ENCODE measurements at regions not wholly inside any gene's neighbourhood (a gene's known extent, or its start where the extent isn't known, plus 50 kb on each side); places are given as distances from the start of the nearest gene placed in this dataset.

DNA sequence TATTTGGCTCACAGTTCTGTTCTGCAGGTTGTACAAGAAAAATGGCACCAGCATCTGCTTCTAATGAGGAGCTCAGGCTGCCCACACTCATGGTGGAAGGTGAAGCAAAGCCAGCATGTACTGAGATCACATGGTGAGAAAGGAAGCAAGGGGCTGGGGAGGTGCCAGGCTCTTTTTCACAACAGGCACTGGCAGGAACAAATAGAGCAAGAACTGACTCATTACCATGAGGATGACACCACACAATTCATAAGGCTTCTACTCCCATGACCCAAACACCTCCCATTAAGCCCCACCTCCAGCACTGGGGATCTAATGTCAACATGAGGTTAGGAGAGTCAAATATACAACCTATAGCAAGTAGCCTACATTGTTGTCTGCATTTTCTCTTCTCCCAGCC is 522.6 kb downstream of the RFC3 start:
- no peaks in the 10 kb centered on the region for H3K36me3 ChIP-seq
- no peak for DNase-seq
- H3K4me3 ChIP-seq: no peak overlapping the region
- intact Hi-C loops (cut with DNase I): no loop called here
- no peaks in the 10 kb centered on the region for H3K9me3 ChIP-seq
- H3K27me3 ChIP-seq: no peaks in the 10 kb centered on the region
- TF ChIP-seq, protein P1, sequence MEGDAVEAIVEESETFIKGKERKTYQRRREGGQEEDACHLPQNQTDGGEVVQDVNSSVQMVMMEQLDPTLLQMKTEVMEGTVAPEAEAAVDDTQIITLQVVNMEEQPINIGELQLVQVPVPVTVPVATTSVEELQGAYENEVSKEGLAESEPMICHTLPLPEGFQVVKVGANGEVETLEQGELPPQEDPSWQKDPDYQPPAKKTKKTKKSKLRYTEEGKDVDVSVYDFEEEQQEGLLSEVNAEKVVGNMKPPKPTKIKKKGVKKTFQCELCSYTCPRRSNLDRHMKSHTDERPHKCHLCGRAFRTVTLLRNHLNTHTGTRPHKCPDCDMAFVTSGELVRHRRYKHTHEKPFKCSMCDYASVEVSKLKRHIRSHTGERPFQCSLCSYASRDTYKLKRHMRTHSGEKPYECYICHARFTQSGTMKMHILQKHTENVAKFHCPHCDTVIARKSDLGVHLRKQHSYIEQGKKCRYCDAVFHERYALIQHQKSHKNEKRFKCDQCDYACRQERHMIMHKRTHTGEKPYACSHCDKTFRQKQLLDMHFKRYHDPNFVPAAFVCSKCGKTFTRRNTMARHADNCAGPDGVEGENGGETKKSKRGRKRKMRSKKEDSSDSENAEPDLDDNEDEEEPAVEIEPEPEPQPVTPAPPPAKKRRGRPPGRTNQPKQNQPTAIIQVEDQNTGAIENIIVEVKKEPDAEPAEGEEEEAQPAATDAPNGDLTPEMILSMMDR (IDR thresholded peaks at IDR 0.05): no peak
- no peak for TF ChIP-seq POLR2A (IDR thresholded peaks at IDR 0.05)
- no peak for ATAC-seq
- H3K27ac ChIP-seq: no peak overlapping the region
- no peaks in the 10 kb centered on the region for H3K4me1 ChIP-seq

DNA sequence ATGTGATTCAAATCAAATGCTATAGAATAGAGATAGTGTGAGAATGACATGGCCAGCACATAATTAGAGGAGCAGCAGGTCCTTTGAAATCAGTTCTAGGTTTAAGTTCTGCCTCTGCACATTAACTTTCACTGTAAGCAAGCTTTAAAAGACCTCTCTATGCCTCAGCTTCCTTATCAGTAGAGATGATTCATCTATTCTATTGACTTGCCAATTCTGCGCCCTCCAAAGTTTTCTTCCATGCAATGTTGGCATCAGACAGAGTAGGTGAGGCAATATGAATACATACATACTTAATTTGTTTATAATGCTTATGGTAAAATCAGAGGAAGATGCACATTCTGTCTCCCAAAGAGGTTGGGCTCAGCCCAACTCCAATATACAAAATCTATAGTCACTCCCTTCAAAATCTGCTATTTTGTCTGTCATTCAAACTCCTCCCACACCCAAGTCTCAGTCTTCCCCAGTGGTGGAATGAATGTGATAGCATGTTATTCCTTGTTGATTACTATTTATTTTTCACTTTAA is 525.5 kb downstream of the RFC3 start:
- no peaks in the 10 kb centered on the region for H3K27me3 ChIP-seq
- no peak overlapping the region for H3K4me3 ChIP-seq
- no peak overlapping the region for H3K27ac ChIP-seq
- intact Hi-C loops (cut with DNase I): no loop called here
- no peak for TF ChIP-seq POLR2A (IDR thresholded peaks at IDR 0.05)
- TF ChIP-seq, protein P1 (IDR thresholded peaks at IDR 0.05): no peak
- WGBS, 4 donors: 93 to 97% (median 94%) methylated on average over 1 of the region's 1 CpG
- no peak for DNase-seq
- no peak for ATAC-seq
- H3K4me1 ChIP-seq: peaks cover 0 to 15% (median 3%) of the 10 kb centered on the region in 12 donors
- H3K36me3 ChIP-seq: no peaks in the 10 kb centered on the region
- no peaks in the 10 kb centered on the region for H3K9me3 ChIP-seq

DNA sequence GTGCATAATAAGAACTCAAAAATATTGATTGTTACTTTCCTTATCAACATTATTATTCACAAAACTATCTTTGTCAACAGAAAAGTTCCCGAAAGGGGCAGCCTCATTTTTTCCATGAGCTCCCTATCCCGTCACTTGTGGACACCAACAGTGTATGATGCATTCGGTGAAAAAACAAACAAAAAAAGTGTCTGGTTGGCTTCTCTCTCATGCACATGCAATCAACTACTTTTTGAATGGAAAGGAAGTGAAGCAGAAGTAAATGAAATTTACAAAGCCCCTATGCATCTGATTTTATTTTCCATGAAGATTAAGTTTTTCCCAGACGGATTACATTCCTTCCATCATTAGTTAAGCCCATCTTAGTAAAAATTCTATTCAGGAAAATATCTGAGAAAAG is 526.9 kb downstream of the RFC3 start:
- no peaks in the 10 kb centered on the region for H3K27me3 ChIP-seq
- H3K4me1 ChIP-seq: peaks cover 0 to 25% (median 3%) of the 10 kb centered on the region in 12 donors
- H3K36me3 ChIP-seq: no peaks in the 10 kb centered on the region
- WGBS, 4 donors: 79 to 83% (median 80%) methylated on average over 4 of the region's 4 CpGs
- no peak overlapping the region for H3K27ac ChIP-seq
- ATAC-seq: no peak
- intact Hi-C loops (cut with DNase I): no loop called here
- no peak overlapping the region for H3K4me3 ChIP-seq
- H3K9me3 ChIP-seq: no peaks in the 10 kb centered on the region
- TF ChIP-seq POLR2A (IDR thresholded peaks at IDR 0.05): no peak
- DNase-seq: no peak

DNA sequence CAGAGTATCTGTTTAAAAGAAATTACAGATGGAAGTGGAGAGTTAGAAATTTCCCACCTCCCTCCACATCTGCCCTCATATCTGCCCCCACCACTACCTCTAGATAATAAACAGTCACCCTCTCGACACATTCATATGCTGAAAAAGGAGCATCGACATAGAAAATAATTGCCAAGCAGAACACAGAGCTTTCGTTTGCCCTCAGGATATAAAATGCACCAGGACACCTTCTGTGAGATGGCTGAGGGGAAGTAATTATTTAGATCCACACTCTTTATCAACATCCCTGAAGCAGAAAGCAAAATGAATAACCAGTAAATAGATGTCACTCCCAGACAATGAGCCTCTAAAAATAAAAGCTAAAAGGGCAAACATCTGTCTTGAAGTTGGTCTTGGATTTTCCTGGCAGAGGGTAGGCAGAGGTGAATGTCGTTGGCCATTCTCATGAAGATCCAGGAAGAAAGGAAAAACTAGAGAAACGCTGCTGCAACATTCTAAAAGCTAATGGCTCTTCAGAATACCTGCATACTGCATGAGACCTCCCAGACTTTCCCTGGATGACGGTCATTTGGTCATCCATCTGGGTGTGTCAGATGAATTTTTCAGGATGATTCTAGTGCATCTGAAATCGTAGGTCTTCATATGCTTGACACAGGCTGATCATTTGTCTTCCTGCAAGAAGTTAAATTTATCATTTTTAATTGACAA is 527.5 kb downstream of the RFC3 start:
- no peak overlapping the region for H3K4me3 ChIP-seq
- peaks cover 0 to 28% (median 3%) of the 10 kb centered on the region in 12 donors for H3K4me1 ChIP-seq
- H3K27ac ChIP-seq: no peak overlapping the region
- no peaks in the 10 kb centered on the region for H3K27me3 ChIP-seq
- intact Hi-C loops (cut with DNase I): no loop called here
- no peak for TF ChIP-seq POLR2A (IDR thresholded peaks at IDR 0.05)
- TF ChIP-seq, protein P1 (IDR thresholded peaks at IDR 0.05): no peak
- 72 to 74% (median 73%) methylated on average over 7 of the region's 7 CpGs for WGBS, 4 donors
- ATAC-seq (no peak), DNase-seq (no peak)
- H3K36me3 ChIP-seq: no peaks in the 10 kb centered on the region
- H3K9me3 ChIP-seq: no peaks in the 10 kb centered on the region

DNA sequence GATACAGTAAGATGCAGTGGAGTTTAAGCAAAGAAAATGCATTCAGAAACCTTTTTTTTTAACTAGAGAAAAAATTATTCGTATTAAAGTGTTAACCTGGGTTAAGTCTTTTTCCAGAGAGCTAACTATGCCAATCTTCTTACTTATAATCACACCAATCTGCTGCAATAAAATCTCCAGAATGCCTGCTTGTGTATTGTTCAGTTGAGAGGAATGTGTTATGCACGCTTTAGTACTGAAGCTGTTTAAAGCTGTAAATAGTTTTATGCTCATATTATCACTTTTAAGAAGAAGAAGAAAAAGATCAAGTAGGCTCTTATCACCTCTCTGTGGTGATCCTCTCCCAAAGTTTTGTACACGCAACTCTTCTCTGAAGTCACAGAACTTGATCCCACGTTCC is 528.7 kb downstream of the RFC3 start:
- H3K27ac ChIP-seq: no peak overlapping the region
- no peaks in the 10 kb centered on the region for H3K27me3 ChIP-seq
- H3K4me3 ChIP-seq: no peak overlapping the region
- intact Hi-C loops (cut with DNase I): no loop called here
- WGBS, 4 donors: 79 to 87% (median 81%) methylated on average over 4 of the region's 4 CpGs
- H3K36me3 ChIP-seq: no peaks in the 10 kb centered on the region
- no peaks in the 10 kb centered on the region for H3K9me3 ChIP-seq
- no peak for ATAC-seq
- DNase-seq: no peak
- H3K4me1 ChIP-seq: peaks cover 0 to 28% (median 3%) of the 10 kb centered on the region in 12 donors
- TF ChIP-seq, protein P1 (IDR thresholded peaks at IDR 0.05): no peak
- TF ChIP-seq POLR2A (IDR thresholded peaks at IDR 0.05): no peak

Data from heart left ventricle (tissue), 16 donors.